Panc1 (cell line): ENCODE measurements at regions not wholly inside any gene's neighbourhood (a gene's known extent, or its start where the extent isn't known, plus 50 kb on each side); places are given as distances from the start of the nearest gene placed in this dataset.

Experiments
- ATAC-seq: fragments of 200-7000 bp; cut with Tn5 transposase; 2 replicates; pipeline ENCODE4 v1.9.1; 2020; ENCODE audit warnings: mild to moderate bottlenecking, moderate library complexity
- BruUV-seq: library from RNA; stranded (reverse); fragments of 400-500 nt; replicated peaks from 2 replicates; lab custom pipeline; 2021; lab: Mats Ljungman, UMichigan
- CTCF ChIA-PET: fragments of 300-600 bp; sonication (Branson Sonifier 250); formaldehyde crosslinking; loops from one replicate; lab custom pipeline; 2022; ENCODE audit warnings: antibody characterized with exemption; lab: Charles Lee
- POLR2A ChIA-PET: fragments of 300-600 bp; sonication (Branson Sonifier 250); formaldehyde crosslinking; loops from one replicate; lab custom pipeline; 2022; ENCODE audit warnings: antibody characterized with exemption; lab: Charles Lee
- DNase-seq: peaks from one replicate; pipeline ENCODE4 v3.0.0-alpha.2; 2010; ENCODE audit warnings: low read depth, low spot score
- H3K27ac ChIP-seq: 2 replicates; pipeline ENCODE4 v1.5.1; 2011; ENCODE audit warnings: mild to moderate bottlenecking, low read length, inconsistent platforms
- H3K27me3 ChIP-seq: fragments of 200-500 bp; sonication (Bioruptor generic); 2 replicates; pipeline ENCODE4 v1.6.0; 2014; ENCODE audit warnings: low read length, inconsistent platforms; ENCODE audit not compliant: control insufficient read depth, insufficient read depth
- H3K36me3 ChIP-seq: fragments of 200-500 bp; sonication (Bioruptor generic); 2 replicates; pipeline ENCODE4 v1.5.1; 2014; ENCODE audit warnings: inconsistent platforms, mild to moderate bottlenecking, low read length, moderate library complexity; ENCODE audit not compliant: control insufficient read depth, insufficient read depth
- H3K4me1 ChIP-seq: 2 replicates; pipeline ENCODE4 v1.5.1; 2011; ENCODE audit warnings: inconsistent platforms, mild to moderate bottlenecking, low read length, moderate library complexity; ENCODE audit not compliant: control insufficient read depth, insufficient read depth
- H3K4me3 ChIP-seq, 2 experiments: 2 replicates each; pipeline ENCODE4 v1.5.1; 2011 to 2012; ENCODE audit warnings: low read depth in 2 of 2, low read length in 2 of 2, mild to moderate bottlenecking in 2 of 2, inconsistent platforms in 1 of 2, moderate library complexity in 1 of 2
- H3K9me3 ChIP-seq: fragments of 200-500 bp; sonication (Bioruptor generic); 2 replicates; pipeline ENCODE4 v1.5.1; 2014; ENCODE audit warnings: low read depth, mild to moderate bottlenecking, inconsistent platforms, low read length, moderate library complexity; ENCODE audit not compliant: control insufficient read depth, insufficient read depth
- POLR2AphosphoS5 ChIP-seq: IDR thresholded peaks from 2 replicates; pipeline ENCODE4 v1.6.1; 2012; ENCODE audit warnings: mild to moderate bottlenecking, low read depth, low read length, moderate library complexity
- SIN3A ChIP-seq: IDR thresholded peaks from 2 replicates; pipeline ENCODE4 v1.6.1; 2012; ENCODE audit warnings: low read depth, mild to moderate bottlenecking, low read length, moderate library complexity, borderline replicate concordance; ENCODE audit not compliant: insufficient read depth
- TCF7L2 ChIP-seq: IDR thresholded peaks from 2 replicates; pipeline ENCODE4 v1.6.1; 2011; ENCODE audit warnings: mild to moderate bottlenecking, low read depth, low read length, inconsistent platforms
- in situ Hi-C: cut with HindIII; loops from 2 replicates; pipeline ENCODE4 v1.10.0; 2016; ENCODE audit warnings: low sequenced_read_pairs, low pct_unique_long_range_greater_than_20kb
- intact Hi-C: fragments of 100-400 bp; cut with micrococcal nuclease; formaldehyde crosslinking; loops from one replicate; pipeline ENCODE4 v1.10.0; 2022; ENCODE audit not compliant: unreplicated experiment
- TF ChIP-seq, protein P1 (sequence below): fragments of 450-650 bp; IDR thresholded peaks from 2 replicates; pipeline ENCODE4 v1.5.1; 2017; ENCODE audit warnings: mild to moderate bottlenecking
- TF ChIP-seq, protein P2 (sequence below), 2 experiments: IDR thresholded peaks; 2 replicates each; pipeline ENCODE4 v1.6.1; 2011 to 2012; ENCODE audit warnings: low read depth in 2 of 2, control low read depth in 1 of 2, low read length in 1 of 2, mild to moderate bottlenecking in 1 of 2, moderate library complexity in 1 of 2; ENCODE audit not compliant: insufficient read depth in 1 of 2

DNA sequence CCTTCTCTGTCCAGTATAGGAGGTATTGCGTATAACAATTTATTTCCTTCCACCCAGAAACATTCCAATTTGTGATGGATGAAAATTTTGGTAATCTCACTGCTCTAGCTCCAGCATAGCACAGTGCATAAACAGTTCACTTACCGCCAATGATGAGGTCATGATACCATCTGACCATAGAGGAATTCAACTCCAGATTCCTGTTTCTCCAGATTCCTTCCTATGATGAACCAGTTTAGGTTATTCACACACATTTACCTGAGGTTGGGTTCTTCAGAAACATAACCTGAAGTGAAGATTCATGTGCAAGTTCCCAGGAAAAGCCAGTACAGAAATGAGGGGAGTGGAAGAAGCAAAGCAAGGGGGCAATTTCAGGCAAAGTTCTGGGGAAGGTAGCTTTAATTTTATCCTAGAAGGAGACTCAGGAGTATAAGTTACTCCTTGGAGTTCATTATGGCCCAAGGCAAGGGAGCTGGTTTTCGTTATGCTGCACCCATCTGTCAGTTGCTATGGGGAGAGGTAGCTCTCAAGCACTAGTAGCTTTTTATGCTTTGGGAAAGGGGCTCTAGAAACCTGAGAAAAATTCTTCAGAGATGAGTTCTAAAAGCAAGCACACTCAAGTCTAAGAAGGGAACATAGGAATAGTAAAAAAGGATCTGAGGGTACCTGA lies 121.6 kb downstream of the CASP12 start:
- Histone ChIP-seq H3K9me3 (no peaks in the 10 kb centered on the region), H3K4me1 (no peaks in the 10 kb centered on the region), H3K27ac (no peak overlapping the region), H3K27me3 (no peaks in the 10 kb centered on the region), H3K36me3 (no peaks in the 10 kb centered on the region), H3K4me3 (no peak overlapping the region)
- BruUV-seq: no TSS peak
- ChIA-PET CTCF (no interaction called here), POLR2A (no interaction called here)
- DNase-seq (no peak), ATAC-seq (no peak)
- TF ChIP-seq POLR2AphosphoS5: no peak
- TF ChIP-seq, protein P1, sequence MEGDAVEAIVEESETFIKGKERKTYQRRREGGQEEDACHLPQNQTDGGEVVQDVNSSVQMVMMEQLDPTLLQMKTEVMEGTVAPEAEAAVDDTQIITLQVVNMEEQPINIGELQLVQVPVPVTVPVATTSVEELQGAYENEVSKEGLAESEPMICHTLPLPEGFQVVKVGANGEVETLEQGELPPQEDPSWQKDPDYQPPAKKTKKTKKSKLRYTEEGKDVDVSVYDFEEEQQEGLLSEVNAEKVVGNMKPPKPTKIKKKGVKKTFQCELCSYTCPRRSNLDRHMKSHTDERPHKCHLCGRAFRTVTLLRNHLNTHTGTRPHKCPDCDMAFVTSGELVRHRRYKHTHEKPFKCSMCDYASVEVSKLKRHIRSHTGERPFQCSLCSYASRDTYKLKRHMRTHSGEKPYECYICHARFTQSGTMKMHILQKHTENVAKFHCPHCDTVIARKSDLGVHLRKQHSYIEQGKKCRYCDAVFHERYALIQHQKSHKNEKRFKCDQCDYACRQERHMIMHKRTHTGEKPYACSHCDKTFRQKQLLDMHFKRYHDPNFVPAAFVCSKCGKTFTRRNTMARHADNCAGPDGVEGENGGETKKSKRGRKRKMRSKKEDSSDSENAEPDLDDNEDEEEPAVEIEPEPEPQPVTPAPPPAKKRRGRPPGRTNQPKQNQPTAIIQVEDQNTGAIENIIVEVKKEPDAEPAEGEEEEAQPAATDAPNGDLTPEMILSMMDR: no peak
- TF ChIP-seq SIN3A: no peak
- no peak for TF ChIP-seq TCF7L2
- TF ChIP-seq, protein P2, sequence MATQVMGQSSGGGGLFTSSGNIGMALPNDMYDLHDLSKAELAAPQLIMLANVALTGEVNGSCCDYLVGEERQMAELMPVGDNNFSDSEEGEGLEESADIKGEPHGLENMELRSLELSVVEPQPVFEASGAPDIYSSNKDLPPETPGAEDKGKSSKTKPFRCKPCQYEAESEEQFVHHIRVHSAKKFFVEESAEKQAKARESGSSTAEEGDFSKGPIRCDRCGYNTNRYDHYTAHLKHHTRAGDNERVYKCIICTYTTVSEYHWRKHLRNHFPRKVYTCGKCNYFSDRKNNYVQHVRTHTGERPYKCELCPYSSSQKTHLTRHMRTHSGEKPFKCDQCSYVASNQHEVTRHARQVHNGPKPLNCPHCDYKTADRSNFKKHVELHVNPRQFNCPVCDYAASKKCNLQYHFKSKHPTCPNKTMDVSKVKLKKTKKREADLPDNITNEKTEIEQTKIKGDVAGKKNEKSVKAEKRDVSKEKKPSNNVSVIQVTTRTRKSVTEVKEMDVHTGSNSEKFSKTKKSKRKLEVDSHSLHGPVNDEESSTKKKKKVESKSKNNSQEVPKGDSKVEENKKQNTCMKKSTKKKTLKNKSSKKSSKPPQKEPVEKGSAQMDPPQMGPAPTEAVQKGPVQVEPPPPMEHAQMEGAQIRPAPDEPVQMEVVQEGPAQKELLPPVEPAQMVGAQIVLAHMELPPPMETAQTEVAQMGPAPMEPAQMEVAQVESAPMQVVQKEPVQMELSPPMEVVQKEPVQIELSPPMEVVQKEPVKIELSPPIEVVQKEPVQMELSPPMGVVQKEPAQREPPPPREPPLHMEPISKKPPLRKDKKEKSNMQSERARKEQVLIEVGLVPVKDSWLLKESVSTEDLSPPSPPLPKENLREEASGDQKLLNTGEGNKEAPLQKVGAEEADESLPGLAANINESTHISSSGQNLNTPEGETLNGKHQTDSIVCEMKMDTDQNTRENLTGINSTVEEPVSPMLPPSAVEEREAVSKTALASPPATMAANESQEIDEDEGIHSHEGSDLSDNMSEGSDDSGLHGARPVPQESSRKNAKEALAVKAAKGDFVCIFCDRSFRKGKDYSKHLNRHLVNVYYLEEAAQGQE (IDR thresholded peaks at IDR 0.05; ENCODE audit: insufficient read depth in 1 of 2, low read depth in 2 of 2, low read length in 1 of 2): no peak
- intact Hi-C loops (no loop called here), in situ Hi-C loops (no loop called here)

DNA sequence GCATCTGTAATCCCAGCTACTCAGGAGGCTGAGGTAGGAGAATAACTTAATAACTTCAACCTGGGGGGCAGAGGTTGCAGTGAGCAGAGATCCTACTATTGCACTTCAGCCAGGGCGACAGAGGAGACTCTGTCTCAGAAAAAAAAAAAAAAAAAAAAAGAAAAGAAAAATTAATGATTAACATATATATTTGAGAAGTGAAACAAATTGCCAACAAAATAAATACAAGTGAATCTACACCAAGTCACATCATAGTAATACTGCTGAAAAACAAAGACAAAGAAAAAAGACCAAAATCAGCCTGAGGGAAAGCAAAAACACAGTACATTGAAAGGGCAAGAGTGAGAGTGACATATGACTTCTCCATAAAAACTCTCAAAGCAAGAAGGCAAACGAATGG lies 123.7 kb downstream of the CASP12 start:
- H3K36me3 ChIP-seq: no peaks in the 10 kb centered on the region
- H3K4me3 ChIP-seq: no peak overlapping the region
- H3K4me1 ChIP-seq: no peaks in the 10 kb centered on the region
- ATAC-seq: no peak
- no peaks in the 10 kb centered on the region for H3K9me3 ChIP-seq
- no TSS peak for BruUV-seq
- DNase-seq: no peak
- ChIA-PET POLR2A (no interaction called here), CTCF (no interaction called here)
- in situ Hi-C loops (no loop called here), intact Hi-C loops (no loop called here)
- H3K27ac ChIP-seq: no peak overlapping the region
- TF ChIP-seq, protein P1: no peak
- no peak for TF ChIP-seq TCF7L2
- no peaks in the 10 kb centered on the region for H3K27me3 ChIP-seq
